ENCODE measurements at regions not wholly inside any gene's neighbourhood (a gene's known extent, or its start where the extent isn't known, plus 50 kb on each side); places are given as distances from the start of the nearest gene placed in this dataset.

GRCh38 chr19:28583713-28584112, 629.2 kb downstream of the UQCRFS1 start:
- no peak for TF ChIP-seq CTCF (IDR thresholded peaks at IDR 0.05)
- no peak for TF ChIP-seq POLR2A (IDR thresholded peaks at IDR 0.05)
